Hepatocyte (in vitro differentiated cells): ENCODE measurements at regions not wholly inside any gene's neighbourhood (a gene's known extent, or its start where the extent isn't known, plus 50 kb on each side); places are given as distances from the start of the nearest gene placed in this dataset.

Experiments
- DNase-seq: peaks from one replicate; pipeline ENCODE4 v3.0.0-alpha.2; 2016; ENCODE audit warnings: low spot score
- H2AFZ ChIP-seq: fragments of 200-600 bp; sonication (generic); 2 replicates; pipeline ENCODE4 v1.6.0; 2016; ENCODE audit warnings: antibody characterized with exemption, mild to moderate bottlenecking
- H3K27ac ChIP-seq: fragments of 200-600 bp; sonication (generic); 2 replicates; pipeline ENCODE4 v1.5.1; 2016; ENCODE audit warnings: mild to moderate bottlenecking
- H3K27me3 ChIP-seq: fragments of 200-600 bp; sonication (generic); 2 replicates; pipeline ENCODE4 v1.6.1; 2016
- H3K36me3 ChIP-seq: fragments of 200-600 bp; sonication (generic); replicated peaks from 2 replicates; pipeline ENCODE4 v1.5.1; 2016; ENCODE audit warnings: low read depth; ENCODE audit not compliant: insufficient read depth
- H3K4me1 ChIP-seq: fragments of 200-600 bp; sonication (generic); 2 replicates; pipeline ENCODE4 v1.5.1; 2016; ENCODE audit warnings: mild to moderate bottlenecking, moderate library complexity; ENCODE audit not compliant: insufficient read depth
- H3K4me2 ChIP-seq: fragments of 200-600 bp; sonication (generic); 2 replicates; pipeline ENCODE4 v1.6.0; 2016
- H3K4me3 ChIP-seq: fragments of 200-600 bp; sonication (generic); 2 replicates; pipeline ENCODE4 v1.5.1; 2016; ENCODE audit warnings: mild to moderate bottlenecking
- H3K79me2 ChIP-seq: fragments of 200-600 bp; sonication (generic); 2 replicates; pipeline ENCODE4 v1.6.0; 2017; ENCODE audit warnings: mild to moderate bottlenecking
- H3K9me2 ChIP-seq: fragments of 200-600 bp; sonication (generic); replicated peaks from 2 replicates; pipeline ENCODE4 v1.6.0; 2017; ENCODE audit warnings: mild to moderate bottlenecking; ENCODE audit not compliant: insufficient read depth
- H3K9me3 ChIP-seq: fragments of 200-600 bp; sonication (generic); 2 replicates; pipeline ENCODE4 v1.5.1; 2016; ENCODE audit warnings: low read depth, mild to moderate bottlenecking
- H4K20me1 ChIP-seq: fragments of 200-600 bp; sonication (generic); 2 replicates; pipeline ENCODE4 v1.6.0; 2016; ENCODE audit warnings: mild to moderate bottlenecking; ENCODE audit not compliant: insufficient read depth, poor library complexity, severe bottlenecking
- EZH2 ChIP-seq: fragments of 200-600 bp; sonication (generic); IDR thresholded peaks from 2 replicates; pipeline ENCODE4 v1.6.1; 2016; ENCODE audit warnings: antibody characterized with exemption, mild to moderate bottlenecking, borderline replicate concordance
- EZH2phosphoT487 ChIP-seq: fragments of 200-600 bp; sonication (generic); IDR thresholded peaks from one replicate; pipeline ENCODE4 v1.6.1; 2018; ENCODE audit warnings: antibody characterized with exemption, mild to moderate bottlenecking, low read depth, moderate library complexity; ENCODE audit not compliant: unreplicated experiment, severe bottlenecking
- WGBS: methylation state at CpG from one replicate; pipeline ENCODE4 v1.1.6; 2016; ENCODE audit warnings: low lambda C conversion rate; ENCODE audit errors: missing lambda C conversion rate; 5-methylcytosine and 5-hydroxymethylcytosine counted together
- TF ChIP-seq, protein P1 (sequence below): fragments of 200-600 bp; sonication (generic); IDR thresholded peaks from 2 replicates; pipeline ENCODE4 v1.5.1; 2016; ENCODE audit warnings: antibody characterized with exemption, mild to moderate bottlenecking; ENCODE audit not compliant: poor library complexity

DNA sequence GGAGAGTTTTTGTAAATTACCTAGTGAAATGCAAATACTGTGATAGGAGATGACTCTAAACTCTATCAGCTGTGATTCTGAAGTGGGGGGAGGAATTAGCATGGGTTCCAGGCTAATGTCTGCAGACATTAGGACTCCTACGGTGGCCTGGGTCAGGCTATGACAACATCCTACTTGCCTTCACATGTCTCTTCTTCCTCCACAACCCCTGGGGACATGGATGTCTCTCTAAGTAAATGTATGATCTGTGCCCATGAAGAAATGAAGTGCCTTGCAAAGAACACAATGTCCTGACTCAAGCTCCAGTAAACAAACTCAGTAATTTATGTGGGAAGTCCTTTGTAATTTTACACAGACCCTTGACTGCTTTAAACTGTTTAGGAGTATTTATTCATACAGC lies 165.8 kb upstream of the EEF1E1 start:
- H3K4me1 ChIP-seq: no peaks in the 10 kb centered on the region
- H3K9me2 ChIP-seq: no peaks in the 10 kb centered on the region
- H4K20me1 ChIP-seq: no peaks in the 10 kb centered on the region
- 83% methylated on average over 1 of the region's 1 CpG for WGBS
- no peaks in the 10 kb centered on the region for H3K79me2 ChIP-seq
- H3K4me3 ChIP-seq: no peak overlapping the region
- H3K4me2 ChIP-seq: no peak overlapping the region
- H3K36me3 ChIP-seq: no peaks in the 10 kb centered on the region
- TF ChIP-seq EZH2 (no peak), EZH2phosphoT487 (no peak)
- TF ChIP-seq, protein P1, sequence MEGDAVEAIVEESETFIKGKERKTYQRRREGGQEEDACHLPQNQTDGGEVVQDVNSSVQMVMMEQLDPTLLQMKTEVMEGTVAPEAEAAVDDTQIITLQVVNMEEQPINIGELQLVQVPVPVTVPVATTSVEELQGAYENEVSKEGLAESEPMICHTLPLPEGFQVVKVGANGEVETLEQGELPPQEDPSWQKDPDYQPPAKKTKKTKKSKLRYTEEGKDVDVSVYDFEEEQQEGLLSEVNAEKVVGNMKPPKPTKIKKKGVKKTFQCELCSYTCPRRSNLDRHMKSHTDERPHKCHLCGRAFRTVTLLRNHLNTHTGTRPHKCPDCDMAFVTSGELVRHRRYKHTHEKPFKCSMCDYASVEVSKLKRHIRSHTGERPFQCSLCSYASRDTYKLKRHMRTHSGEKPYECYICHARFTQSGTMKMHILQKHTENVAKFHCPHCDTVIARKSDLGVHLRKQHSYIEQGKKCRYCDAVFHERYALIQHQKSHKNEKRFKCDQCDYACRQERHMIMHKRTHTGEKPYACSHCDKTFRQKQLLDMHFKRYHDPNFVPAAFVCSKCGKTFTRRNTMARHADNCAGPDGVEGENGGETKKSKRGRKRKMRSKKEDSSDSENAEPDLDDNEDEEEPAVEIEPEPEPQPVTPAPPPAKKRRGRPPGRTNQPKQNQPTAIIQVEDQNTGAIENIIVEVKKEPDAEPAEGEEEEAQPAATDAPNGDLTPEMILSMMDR: no peak
- H3K27me3 ChIP-seq: no peaks in the 10 kb centered on the region
- H3K9me3 ChIP-seq: no peaks in the 10 kb centered on the region
- no peak for DNase-seq
- no peak overlapping the region for H2AFZ ChIP-seq
- H3K27ac ChIP-seq: no peak overlapping the region

GRCh38 chr6:8260610-8261009 lies 158.3 kb upstream of the EEF1E1 start:
- Histone ChIP-seq H3K9me3 (no peaks in the 10 kb centered on the region), H3K4me1 (no peaks in the 10 kb centered on the region), H3K79me2 (no peaks in the 10 kb centered on the region), H3K36me3 (no peaks in the 10 kb centered on the region), H3K4me3 (no peak overlapping the region), H2AFZ (no peak overlapping the region), H3K4me2 (no peak overlapping the region), H3K27ac (no peak overlapping the region), H3K9me2 (no peaks in the 10 kb centered on the region), H4K20me1 (no peaks in the 10 kb centered on the region), H3K27me3 (no peaks in the 10 kb centered on the region)
- DNase-seq: no peak
- WGBS: 70% methylated on average over 3 of the region's 3 CpGs
- no peak for TF ChIP-seq EZH2
- TF ChIP-seq, protein P1: no peak
- TF ChIP-seq EZH2phosphoT487: no peak

- WGBS: 77% methylated on average over 2 of the region's 2 CpGs
Observed at GRCh38 chr6:8246403-8246802, 144.1 kb upstream of the EEF1E1 start.

More at GRCh38 chr6:8246403-8246802, 144.1 kb upstream of the EEF1E1 start:
- no peak overlapping the region for H3K27ac ChIP-seq
- no peaks in the 10 kb centered on the region for H3K79me2 ChIP-seq
- no peaks in the 10 kb centered on the region for H3K9me3 ChIP-seq
- H4K20me1 ChIP-seq: no peaks in the 10 kb centered on the region
- no peaks in the 10 kb centered on the region for H3K36me3 ChIP-seq
- no peak overlapping the region for H2AFZ ChIP-seq
- no peak overlapping the region for H3K4me3 ChIP-seq
- H3K27me3 ChIP-seq: no peaks in the 10 kb centered on the region
- H3K9me2 ChIP-seq: no peaks in the 10 kb centered on the region
- peaks cover 8% of the 10 kb centered on the region for H3K4me1 ChIP-seq
- no peak for DNase-seq
- TF ChIP-seq, protein P1: no peak
- TF ChIP-seq EZH2phosphoT487 (no peak), EZH2 (no peak)
- no peak overlapping the region for H3K4me2 ChIP-seq
